Activated gamma-delta T cell treated with Interleukin-2 at 50 U/mL for 16 hours (primary cell): ENCODE measurements at regions not wholly inside any gene's neighbourhood (a gene's known extent, or its start where the extent isn't known, plus 50 kb on each side); places are given as distances from the start of the nearest gene placed in this dataset.
"Not testable (repeated sequence)": the region's sequence is repeated elsewhere in the genome, so short reads cannot be mapped to it uniquely, and the experiment has no call there.

Experiments
- DNase-seq: peaks from one replicate; pipeline ENCODE4 v3.0.0-alpha.2; 2020

- no peak for DNase-seq
Measured at GRCh38 chr7:52005613-52006012, 689.0 kb upstream of the COBL start.

GRCh38 chr7:51995596-51996179, 679.1 kb upstream of the COBL start:
- DNase-seq = no peak

DNA sequence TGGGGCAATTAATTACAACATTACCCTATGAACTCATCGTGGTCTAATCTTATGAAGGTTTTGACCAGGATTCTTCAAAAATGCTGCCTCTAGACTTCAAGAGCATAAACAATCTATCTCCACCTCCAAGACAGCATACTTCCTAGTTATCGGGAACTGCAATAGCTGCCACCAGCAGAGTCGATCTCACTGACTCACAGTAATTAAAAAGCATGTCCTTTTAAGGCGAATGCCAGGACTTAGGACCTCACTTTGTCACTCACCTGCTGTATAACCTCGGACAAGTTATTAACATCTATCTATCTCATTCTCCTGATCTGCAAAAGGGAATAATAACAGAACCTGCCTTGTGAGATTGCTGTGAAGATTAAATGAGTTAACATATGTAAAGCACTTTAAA, 666.0 kb upstream of the COBL start:
- DNase-seq = no peak

DNA sequence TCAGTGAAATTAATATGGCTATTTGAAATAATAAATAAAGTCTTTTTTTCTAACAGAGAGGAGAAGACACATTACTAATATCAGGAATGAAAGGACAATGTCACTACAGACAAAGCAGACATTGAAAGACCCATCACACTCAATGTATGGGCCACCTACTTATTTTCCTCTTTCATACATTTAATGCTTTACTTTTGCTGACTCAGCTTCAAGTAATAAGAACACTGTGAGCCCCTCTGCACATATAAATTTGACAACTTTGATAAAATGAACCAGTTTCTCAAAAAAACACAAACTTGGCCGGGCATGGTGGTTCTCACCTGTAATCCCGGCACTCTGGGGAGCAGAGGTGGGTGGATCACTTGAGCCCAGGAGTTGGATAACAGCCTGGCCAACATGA, 664.2 kb upstream of the COBL start:
- no peak for DNase-seq

- no peak for DNase-seq
Measured at GRCh38 chr7:51980313-51980712, 663.7 kb upstream of the COBL start.

GRCh38 chr7:51977913-51978312, 661.3 kb upstream of the COBL start:
- DNase-seq = no peak

DNA sequence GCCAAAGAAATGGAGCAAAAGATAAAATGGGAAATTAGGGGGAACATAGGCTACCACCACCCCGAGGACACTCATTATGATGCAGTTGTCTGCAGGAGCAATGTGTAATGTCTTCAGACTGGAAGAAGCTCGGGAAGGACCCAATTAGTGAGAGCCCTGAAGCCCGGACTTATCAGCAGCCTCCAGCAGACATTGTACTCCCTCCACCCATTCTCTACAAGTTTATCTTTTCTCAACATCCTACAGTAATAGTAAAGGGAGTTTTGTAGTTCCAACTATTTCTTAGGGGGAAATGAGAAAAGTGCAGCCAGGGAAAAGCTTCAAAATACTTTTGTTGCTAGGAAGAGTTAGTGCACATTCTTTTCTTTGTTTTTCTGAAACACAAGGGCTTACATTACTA, 657.3 kb upstream of the COBL start:
- DNase-seq = no peak

DNA sequence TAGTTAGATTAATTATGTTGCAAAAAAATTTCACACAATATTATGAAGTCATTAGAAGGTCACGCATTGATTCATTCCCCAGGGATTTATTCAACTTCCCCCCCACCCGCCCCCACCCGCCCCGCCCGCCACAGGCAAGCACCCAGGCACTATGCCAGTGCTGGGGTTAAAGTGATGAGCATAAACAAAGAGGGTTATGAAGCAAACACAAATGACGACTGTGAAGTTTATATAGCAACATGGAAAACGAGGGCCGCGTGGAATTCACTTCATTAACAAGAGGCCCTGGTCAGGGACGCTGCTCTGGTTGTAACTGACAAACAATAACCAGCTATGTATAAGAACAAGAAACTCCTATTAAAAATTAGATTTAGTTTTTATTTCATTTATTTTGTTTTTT, 656.5 kb upstream of the COBL start:
- no peak for DNase-seq

GRCh38 chr7:51970961-51971665, 654.5 kb upstream of the COBL start:
- no peak for DNase-seq

GRCh38 chr7:51968461-51968860, 651.9 kb upstream of the COBL start:
- no peak for DNase-seq

- DNase-seq = no peak
Measured at GRCh38 chr7:51965454-51965853, 648.8 kb upstream of the COBL start.

GRCh38 chr7:51961804-51962203, 645.2 kb upstream of the COBL start:
- no peak for DNase-seq

DNA sequence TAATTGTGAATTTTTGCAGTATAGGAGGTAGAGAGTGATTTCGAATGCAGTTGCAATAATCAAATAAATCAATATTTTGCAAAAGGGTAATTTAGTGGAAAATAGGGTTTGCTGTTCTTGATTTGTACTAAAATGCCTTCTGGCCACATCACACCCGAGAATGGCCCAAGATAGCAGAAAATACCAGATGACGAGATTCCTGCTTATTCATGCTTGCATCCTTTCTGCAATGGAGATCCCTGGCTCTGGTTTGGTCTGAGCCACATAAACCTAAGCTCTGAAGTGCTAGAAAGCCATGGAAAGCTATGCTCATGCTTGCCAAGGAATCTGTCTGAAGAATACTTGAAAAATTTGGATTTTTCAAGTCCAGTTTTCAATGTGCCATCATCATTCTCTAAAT, 634.2 kb upstream of the COBL start:
- DNase-seq = no peak

DNA sequence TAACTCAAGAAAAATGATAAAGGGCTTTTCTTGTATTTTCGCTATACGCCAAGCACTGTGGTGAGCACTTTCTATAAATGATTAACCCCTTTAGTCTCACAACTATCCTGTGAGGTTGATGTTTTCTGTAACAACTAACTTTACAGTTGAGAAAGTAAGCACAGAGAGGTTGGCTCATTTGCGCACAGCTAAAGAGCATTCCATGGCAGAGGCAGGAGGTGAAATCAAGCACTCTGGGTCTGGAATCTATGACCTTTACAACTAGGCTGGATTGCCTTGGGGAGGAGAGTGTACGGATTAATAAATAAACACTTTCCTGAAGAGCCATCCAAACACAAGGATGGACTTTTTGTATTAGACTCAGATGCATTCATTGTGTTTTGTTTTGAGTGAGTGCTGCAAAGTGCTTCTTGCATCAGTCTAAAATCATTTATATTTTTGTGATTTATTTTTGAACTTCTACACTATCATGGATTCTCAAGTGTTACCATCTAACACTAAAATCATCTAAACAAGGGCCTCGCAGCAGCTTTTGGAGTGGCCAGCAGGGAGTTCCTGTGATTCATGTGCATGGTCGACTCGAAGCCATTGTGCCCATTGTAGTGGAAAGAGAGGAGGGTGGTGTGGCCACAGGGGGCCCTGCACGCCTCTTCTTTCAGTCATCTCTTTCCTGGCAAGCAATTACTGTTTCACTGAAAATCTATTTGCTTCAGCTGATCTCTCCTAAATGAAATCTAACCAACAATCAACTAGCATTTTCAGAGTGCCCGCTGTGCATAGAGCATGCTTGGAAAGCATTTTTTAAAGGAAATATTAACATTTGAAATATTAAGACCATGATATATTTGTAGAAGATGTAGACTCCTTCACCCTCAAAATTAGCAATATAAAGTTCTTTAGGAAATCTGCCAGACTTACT, 633.4 kb upstream of the COBL start:
- DNase-seq = no peak

DNA sequence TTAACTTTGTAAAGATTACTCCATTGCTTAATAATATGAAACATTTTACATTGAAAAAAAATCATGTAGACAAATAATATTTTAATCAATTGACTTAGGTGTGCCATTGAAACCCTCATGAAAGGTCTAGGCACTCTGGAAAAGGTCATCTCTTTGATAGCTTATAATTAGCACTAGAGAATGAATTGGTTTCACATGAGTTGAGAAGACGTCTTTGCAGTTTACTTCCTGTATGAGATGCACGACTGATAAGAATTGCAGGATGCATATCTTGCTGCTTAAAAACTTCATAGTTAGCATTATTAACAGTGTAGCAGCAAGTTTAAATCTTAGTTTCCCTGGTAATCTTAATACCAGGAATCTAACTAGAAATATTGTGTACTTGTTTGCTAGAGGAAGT, 614.2 kb upstream of the COBL start:
- DNase-seq = no peak

GRCh38 chr7:51929818-51930217, 613.2 kb upstream of the COBL start:
- DNase-seq = no peak

GRCh38 chr7:51927738-51928137, 611.1 kb upstream of the COBL start:
- DNase-seq = no peak

- no peak for DNase-seq
Measured at GRCh38 chr7:51918581-51918980, 602.0 kb upstream of the COBL start.

DNA sequence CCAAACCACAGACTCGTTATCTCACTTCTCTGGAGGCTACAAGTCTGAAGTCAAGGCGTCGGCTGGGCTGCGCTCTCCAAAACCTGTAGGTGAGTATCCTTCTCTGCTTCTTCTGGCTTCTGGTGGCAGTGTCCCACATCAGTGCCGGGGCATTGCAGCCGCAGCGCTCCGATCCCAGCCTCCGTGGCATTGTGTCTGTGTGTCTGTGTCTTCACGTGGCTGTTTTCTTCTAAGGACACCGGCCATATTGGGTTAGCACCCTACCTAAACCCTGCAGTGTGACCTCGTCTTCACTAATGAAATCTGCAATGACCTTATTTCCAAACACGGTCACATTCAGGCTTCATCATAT, 584.9 kb upstream of the COBL start:
- no peak for DNase-seq

DNA sequence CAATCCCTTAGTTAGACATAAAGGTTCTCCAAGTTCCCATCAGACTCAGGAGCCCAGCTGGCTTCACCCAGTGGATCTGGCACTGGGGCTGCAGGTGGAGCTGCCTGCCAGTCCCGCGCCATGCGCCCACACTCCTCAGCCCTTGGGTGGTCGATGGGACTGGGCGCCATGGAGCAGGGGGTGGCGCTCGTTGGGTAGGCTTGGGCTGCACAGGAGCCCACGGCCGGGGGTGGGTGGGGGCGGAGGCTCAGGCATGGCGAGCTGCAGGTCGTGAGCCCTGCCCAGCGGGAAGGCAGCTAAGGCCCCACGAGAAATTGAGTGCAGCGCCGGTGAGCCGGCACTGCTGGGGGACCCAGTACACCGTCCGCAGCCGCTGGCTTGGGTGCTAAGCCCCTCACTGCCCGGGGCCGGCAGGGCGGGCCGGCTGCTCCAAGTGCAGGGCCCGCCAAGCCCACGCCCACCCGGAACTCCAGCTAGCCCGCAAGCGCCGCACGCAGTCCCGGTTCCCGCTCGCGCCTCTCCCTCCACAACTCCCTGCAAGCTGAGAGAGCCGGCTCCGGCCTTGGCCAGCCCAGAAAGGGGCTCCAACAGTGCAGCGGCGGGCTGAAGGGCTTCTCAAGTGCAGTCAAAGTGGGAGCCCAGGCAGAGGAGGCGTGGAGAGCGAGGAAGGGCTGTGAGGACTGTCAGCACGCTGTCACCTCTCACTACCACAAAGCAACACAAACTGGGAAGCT, 584.3 kb upstream of the COBL start:
- DNase-seq = not testable (repeated sequence)

- no peak for DNase-seq
Measured at GRCh38 chr7:51899611-51900010, 583.0 kb upstream of the COBL start.

GRCh38 chr7:51882412-51882811, 565.8 kb upstream of the COBL start:
- DNase-seq = no peak

DNA sequence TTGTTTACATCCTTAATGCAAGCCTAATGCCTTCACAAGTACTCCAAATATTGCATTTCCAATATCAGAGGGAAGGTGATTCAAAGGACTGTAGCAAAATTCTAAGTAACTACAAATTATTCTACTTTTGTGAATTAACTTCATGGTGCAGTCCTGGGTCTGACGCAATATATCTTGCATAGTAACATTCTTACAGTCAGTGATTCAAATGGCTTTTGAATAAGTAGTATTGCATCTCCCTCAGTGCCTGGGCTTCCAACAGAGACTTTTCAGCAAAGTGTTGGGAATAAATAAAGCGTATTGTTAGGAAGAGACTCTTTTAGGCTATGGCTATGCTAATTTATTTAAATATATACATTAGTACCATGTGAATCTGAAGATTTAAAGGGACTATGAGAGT, 564.7 kb upstream of the COBL start:
- DNase-seq = no peak
